ENCODE measurements at regions not wholly inside any gene's neighbourhood (a gene's known extent, or its start where the extent isn't known, plus 50 kb on each side); places are given as distances from the start of the nearest gene placed in this dataset.

DNA sequence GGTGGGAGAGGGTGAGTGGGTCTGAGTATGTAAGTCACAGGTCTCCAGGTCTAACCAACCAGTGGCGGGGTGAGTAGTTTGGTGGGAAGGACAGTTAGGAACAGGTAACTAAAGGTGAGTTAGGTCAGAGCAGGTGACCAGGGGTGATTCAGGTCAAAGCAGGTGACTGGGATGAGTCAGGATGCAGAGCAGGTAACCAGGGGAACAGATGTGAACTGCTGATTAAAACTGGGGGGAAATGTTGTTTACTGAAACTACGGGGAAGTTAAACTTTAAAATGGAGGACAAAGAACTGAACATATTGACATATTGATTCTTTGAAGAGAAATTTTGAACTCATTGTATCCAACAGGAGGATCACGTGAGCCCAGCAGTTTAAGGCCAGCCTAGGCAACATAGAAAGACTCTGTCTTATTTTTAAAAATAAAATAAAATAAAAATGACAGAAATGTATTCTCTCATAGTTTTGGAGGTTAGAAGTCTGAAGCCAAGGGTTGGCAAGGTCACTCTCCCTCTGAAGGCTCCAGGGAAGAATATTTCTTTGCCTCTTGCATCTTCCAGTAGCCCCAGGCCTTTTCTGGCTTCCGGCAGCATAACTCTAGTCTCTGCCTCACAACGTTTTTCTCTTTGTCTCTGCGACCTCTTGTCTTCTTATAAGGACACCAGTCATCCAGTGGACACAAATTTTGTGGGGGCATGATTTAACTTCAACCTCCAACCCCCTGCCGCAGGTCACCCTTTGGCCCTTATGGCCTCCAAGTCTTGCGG is 64.3 kb upstream of the TINAGL1 start:
- H3K27ac ChIP-seq (ENCODE audit: low read depth, low read length), result no peak overlapping the region
- no peak overlapping the region for H3K9ac ChIP-seq (ENCODE audit: low read length)
- H3K4me2 ChIP-seq (ENCODE audit: low read depth, low read length, poor library complexity, severe bottlenecking), result no peak overlapping the region
- no peaks in the 10 kb centered on the region for H3K27me3 ChIP-seq (ENCODE audit: low read length)
- H2AFZ ChIP-seq (ENCODE audit: low read depth, low read length, severe bottlenecking), result no peak overlapping the region
- H3K36me3 ChIP-seq (ENCODE audit: low read length), result no peaks in the 10 kb centered on the region
- H3K79me2 ChIP-seq (ENCODE audit: insufficient read depth, low read length), result no peaks in the 10 kb centered on the region
- H3F3A ChIP-seq (ENCODE audit: insufficient read depth), result no peaks in the 10 kb centered on the region
- no peak overlapping the region for H3K4me3 ChIP-seq (ENCODE audit: insufficient read depth, low read length, poor library complexity, severe bottlenecking)
- no peaks in the 10 kb centered on the region for H4K20me1 ChIP-seq (ENCODE audit: low read depth, low read length)
- no peaks in the 10 kb centered on the region for H3K9me2 ChIP-seq (replicated peaks; ENCODE audit: insufficient read depth, low read length)
- TF ChIP-seq EZH2phosphoT487 (conservative IDR thresholded peaks at IDR 0.05; ENCODE audit: low read length), result no peak
- TF ChIP-seq, protein P1, sequence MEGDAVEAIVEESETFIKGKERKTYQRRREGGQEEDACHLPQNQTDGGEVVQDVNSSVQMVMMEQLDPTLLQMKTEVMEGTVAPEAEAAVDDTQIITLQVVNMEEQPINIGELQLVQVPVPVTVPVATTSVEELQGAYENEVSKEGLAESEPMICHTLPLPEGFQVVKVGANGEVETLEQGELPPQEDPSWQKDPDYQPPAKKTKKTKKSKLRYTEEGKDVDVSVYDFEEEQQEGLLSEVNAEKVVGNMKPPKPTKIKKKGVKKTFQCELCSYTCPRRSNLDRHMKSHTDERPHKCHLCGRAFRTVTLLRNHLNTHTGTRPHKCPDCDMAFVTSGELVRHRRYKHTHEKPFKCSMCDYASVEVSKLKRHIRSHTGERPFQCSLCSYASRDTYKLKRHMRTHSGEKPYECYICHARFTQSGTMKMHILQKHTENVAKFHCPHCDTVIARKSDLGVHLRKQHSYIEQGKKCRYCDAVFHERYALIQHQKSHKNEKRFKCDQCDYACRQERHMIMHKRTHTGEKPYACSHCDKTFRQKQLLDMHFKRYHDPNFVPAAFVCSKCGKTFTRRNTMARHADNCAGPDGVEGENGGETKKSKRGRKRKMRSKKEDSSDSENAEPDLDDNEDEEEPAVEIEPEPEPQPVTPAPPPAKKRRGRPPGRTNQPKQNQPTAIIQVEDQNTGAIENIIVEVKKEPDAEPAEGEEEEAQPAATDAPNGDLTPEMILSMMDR (IDR thresholded peaks at IDR 0.05; ENCODE audit: insufficient read depth, low read length, poor library complexity, severe bottlenecking), result no peak
- peaks cover 16% of the 10 kb centered on the region; the same call in 1 of the 2 replicates for H3K9me3 ChIP-seq (ENCODE audit: insufficient read depth, low read length)

DNA sequence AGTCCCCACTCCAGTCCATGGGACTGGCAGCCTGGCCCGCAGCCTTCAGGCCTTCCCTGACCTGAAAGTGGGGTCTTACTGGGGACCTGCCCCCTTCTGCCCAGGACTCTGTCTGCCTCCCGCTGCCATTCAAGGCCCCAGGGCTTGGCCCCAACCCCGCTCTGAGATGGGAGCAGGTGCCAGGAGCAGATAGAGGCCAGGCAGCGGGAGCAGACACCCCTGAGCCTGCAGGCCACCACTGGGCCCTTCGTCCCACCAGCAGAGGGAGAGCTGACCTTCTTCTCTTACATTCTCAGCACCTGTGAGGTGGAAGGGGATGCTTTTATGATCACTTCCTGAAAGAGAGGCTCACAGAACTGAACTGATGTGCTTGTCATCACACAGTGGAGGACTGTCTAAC is 62.2 kb upstream of the TINAGL1 start:
- H4K20me1 ChIP-seq (ENCODE audit: low read depth, low read length), result no peaks in the 10 kb centered on the region
- no peaks in the 10 kb centered on the region for H3K36me3 ChIP-seq (ENCODE audit: low read length)
- no peaks in the 10 kb centered on the region for H3K79me2 ChIP-seq (ENCODE audit: insufficient read depth, low read length)
- no peak overlapping the region for H3K4me3 ChIP-seq (ENCODE audit: insufficient read depth, low read length, poor library complexity, severe bottlenecking)
- no peak overlapping the region for H3K27ac ChIP-seq (ENCODE audit: low read depth, low read length)
- no peaks in the 10 kb centered on the region for H3F3A ChIP-seq (ENCODE audit: insufficient read depth)
- peaks cover 16% of the 10 kb centered on the region; the same call in 1 of the 2 replicates for H3K9me3 ChIP-seq (ENCODE audit: insufficient read depth, low read length)
- H3K4me2 ChIP-seq (ENCODE audit: low read depth, low read length, poor library complexity, severe bottlenecking), result no peak overlapping the region
- H3K9me2 ChIP-seq (replicated peaks; ENCODE audit: insufficient read depth, low read length), result no peaks in the 10 kb centered on the region
- no peak for TF ChIP-seq EZH2phosphoT487 (conservative IDR thresholded peaks at IDR 0.05; ENCODE audit: low read length)
- TF ChIP-seq, protein P1 (IDR thresholded peaks at IDR 0.05; ENCODE audit: insufficient read depth, low read length, poor library complexity, severe bottlenecking), result no peak
- no peak overlapping the region for H2AFZ ChIP-seq (ENCODE audit: low read depth, low read length, severe bottlenecking)
- H3K27me3 ChIP-seq (ENCODE audit: low read length), result no peaks in the 10 kb centered on the region
- no peak overlapping the region for H3K9ac ChIP-seq (ENCODE audit: low read length)

DNA sequence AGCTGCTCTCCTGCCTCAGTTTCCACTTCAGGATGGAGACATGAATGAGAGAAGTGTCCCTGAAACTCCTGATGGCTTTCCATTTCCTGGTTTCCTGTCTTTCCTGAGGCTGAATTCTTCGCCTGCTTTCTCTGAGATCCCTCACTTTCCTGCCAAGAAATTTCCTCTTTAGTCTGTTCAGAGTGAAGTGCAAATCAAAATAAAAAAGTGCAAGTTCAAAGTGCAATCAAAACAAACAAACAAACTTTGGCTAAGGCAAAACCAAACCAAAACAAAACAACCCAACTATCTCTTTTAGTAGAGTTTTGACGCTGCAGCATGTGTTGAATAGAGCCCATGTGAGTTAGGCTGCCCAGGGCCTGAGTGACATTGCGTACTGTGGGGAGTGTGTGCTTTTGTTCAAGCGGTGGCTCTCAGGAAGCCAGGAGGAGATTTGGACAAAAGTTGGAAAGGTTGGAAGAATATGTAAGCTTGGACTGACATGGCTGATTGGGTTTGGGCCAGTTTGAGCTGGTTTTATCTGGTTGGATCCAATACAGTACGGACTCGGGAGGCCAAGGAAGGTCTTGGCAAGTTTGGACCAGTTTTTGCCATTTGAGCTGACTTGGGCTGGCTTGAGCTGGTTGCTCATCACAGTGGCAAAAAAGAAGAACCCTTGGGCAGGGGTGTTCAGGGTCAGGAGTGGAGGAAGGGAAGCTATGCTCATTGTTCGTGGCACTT is 61.1 kb upstream of the TINAGL1 start:
- Histone ChIP-seq H3K4me2 (ENCODE audit: low read depth, low read length, poor library complexity, severe bottlenecking) (no peak overlapping the region), H3K27me3 (ENCODE audit: low read length) (no peaks in the 10 kb centered on the region), H3K27ac (ENCODE audit: low read depth, low read length) (no peak overlapping the region), H3K36me3 (ENCODE audit: low read length) (no peaks in the 10 kb centered on the region), H2AFZ (ENCODE audit: low read depth, low read length, severe bottlenecking) (no peak overlapping the region), H3K9ac (ENCODE audit: low read length) (no peak overlapping the region), H3F3A (ENCODE audit: insufficient read depth) (no peaks in the 10 kb centered on the region), H3K9me3 (ENCODE audit: insufficient read depth, low read length) (peaks cover 16% of the 10 kb centered on the region; the same call in 1 of the 2 replicates), H4K20me1 (ENCODE audit: low read depth, low read length) (no peaks in the 10 kb centered on the region), H3K79me2 (ENCODE audit: insufficient read depth, low read length) (no peaks in the 10 kb centered on the region), H3K4me3 (ENCODE audit: insufficient read depth, low read length, poor library complexity, severe bottlenecking) (no peak overlapping the region), H3K9me2 (replicated peaks; ENCODE audit: insufficient read depth, low read length) (no peaks in the 10 kb centered on the region)
- TF ChIP-seq, protein P1 (IDR thresholded peaks at IDR 0.05; ENCODE audit: insufficient read depth, low read length, poor library complexity, severe bottlenecking), result no peak
- no peak for TF ChIP-seq EZH2phosphoT487 (conservative IDR thresholded peaks at IDR 0.05; ENCODE audit: low read length)

All from SU-DHL-6 (cell line).